Peyer's patch (tissue), 4 donors: ENCODE measurements at regions not wholly inside any gene's neighbourhood (a gene's known extent, or its start where the extent isn't known, plus 50 kb on each side); places are given as distances from the start of the nearest gene placed in this dataset.

Experiments used
- DNase-seq, 3 donors: peaks; one replicate each; pipeline ENCODE4 v3.0.0-alpha.2; 2017 to 2019
- H3K27ac ChIP-seq, 4 donors: fragments of 200-600 bp; sonication (generic); one replicate each; pipeline ENCODE4 v1.5.1; 2016 to 2019
- H3K27me3 ChIP-seq, 2 donors: fragments of 200-600 bp; sonication (generic); one replicate each; pipeline ENCODE4 v1.5.1; 2019
- H3K36me3 ChIP-seq, 3 donors: fragments of 200-600 bp; sonication (generic); one replicate each; pipeline ENCODE4 v1.5.1; 2016 to 2019
- H3K4me1 ChIP-seq, 4 donors: fragments of 200-600 bp; sonication (generic); one replicate each; pipeline ENCODE4 v1.5.1; 2016 to 2019
- H3K4me3 ChIP-seq, 4 donors: fragments of 200-600 bp; sonication (generic); 1 replicate in 3 of 4; 2 replicates in 1 of 4; pipeline ENCODE4 v1.5.1; 2016 to 2019; ENCODE audit warnings: mild to moderate bottlenecking in 1 of 4
- H3K9me3 ChIP-seq, 4 donors: fragments of 200-600 bp; sonication (generic); one replicate each; pipeline ENCODE4 v1.5.1; 2016 to 2019; ENCODE audit warnings: mild to moderate bottlenecking in 1 of 4
- CTCF ChIP-seq, 6 experiments: fragments of 450-650 bp in 4 of 6; fragments of 200-600 bp in 2 of 6; sonication (generic) in 1 of 6; IDR thresholded peaks; one replicate each; pipeline ENCODE4 v1.5.1; 2017 to 2019; ENCODE audit warnings: antibody characterized with exemption in 6 of 6, mild to moderate bottlenecking in 3 of 6, moderate library complexity in 1 of 6
- POLR2A ChIP-seq, 2 donors: fragments of 450-650 bp; IDR thresholded peaks; one replicate each; pipeline ENCODE4 v1.5.1; 2017; ENCODE audit warnings: antibody characterized with exemption in 2 of 2, mild to moderate bottlenecking in 2 of 2, moderate library complexity in 2 of 2

- no peaks in the 10 kb centered on the region for H3K4me1 ChIP-seq
- no peak for DNase-seq
Measured at GRCh38 chr15:53108319-53108718, 318.2 kb upstream of the ONECUT1 start.

GRCh38 chr15:53107855-53108254, 317.7 kb upstream of the ONECUT1 start:
- Histone ChIP-seq H3K9me3 (no peaks in the 10 kb centered on the region), H3K36me3 (no peaks in the 10 kb centered on the region), H3K4me3 (no peak overlapping the region), H3K27ac (no peak overlapping the region), H3K4me1 (no peaks in the 10 kb centered on the region), H3K27me3 (no peaks in the 10 kb centered on the region)
- no peak for TF ChIP-seq CTCF (IDR thresholded peaks at IDR 0.05)
- no peak for TF ChIP-seq POLR2A (IDR thresholded peaks at IDR 0.05)
- no peak for DNase-seq

More at GRCh38 chr15:53108319-53108718, 318.2 kb upstream of the ONECUT1 start:
- no peaks in the 10 kb centered on the region for H3K9me3 ChIP-seq
- no peaks in the 10 kb centered on the region for H3K27me3 ChIP-seq
- H3K4me3 ChIP-seq, result no peak overlapping the region
- no peaks in the 10 kb centered on the region for H3K36me3 ChIP-seq
- no peak for TF ChIP-seq POLR2A (IDR thresholded peaks at IDR 0.05)
- TF ChIP-seq CTCF (IDR thresholded peaks at IDR 0.05), result no peak
- no peak overlapping the region for H3K27ac ChIP-seq

- Histone ChIP-seq H3K9me3 (no peaks in the 10 kb centered on the region), H3K27ac (no peak overlapping the region), H3K4me3 (no peak overlapping the region), H3K36me3 (no peaks in the 10 kb centered on the region), H3K4me1 (no peaks in the 10 kb centered on the region), H3K27me3 (no peaks in the 10 kb centered on the region)
- DNase-seq, result no peak
- TF ChIP-seq POLR2A (IDR thresholded peaks at IDR 0.05) (no peak), CTCF (IDR thresholded peaks at IDR 0.05) (no peak)
Measured at GRCh38 chr15:53106505-53107286, 316.6 kb upstream of the ONECUT1 start.

- TF ChIP-seq POLR2A (IDR thresholded peaks at IDR 0.05) (no peak), CTCF (IDR thresholded peaks at IDR 0.05) (no peak)
- H3K27me3 ChIP-seq, result no peaks in the 10 kb centered on the region
- H3K4me1 ChIP-seq, result no peaks in the 10 kb centered on the region
- H3K4me3 ChIP-seq, result no peak overlapping the region
- no peaks in the 10 kb centered on the region for H3K9me3 ChIP-seq
- no peaks in the 10 kb centered on the region for H3K36me3 ChIP-seq
- no peak overlapping the region for H3K27ac ChIP-seq
- DNase-seq, result no peak
Measured at GRCh38 chr15:53102483-53102882, 312.3 kb upstream of the ONECUT1 start.

- H3K9me3 ChIP-seq, result no peaks in the 10 kb centered on the region
- no peak overlapping the region for H3K27ac ChIP-seq
- H3K27me3 ChIP-seq, result no peaks in the 10 kb centered on the region
- H3K4me3 ChIP-seq, result no peak overlapping the region
- no peaks in the 10 kb centered on the region for H3K36me3 ChIP-seq
- DNase-seq, result no peak
- no peak for TF ChIP-seq CTCF (IDR thresholded peaks at IDR 0.05)
- TF ChIP-seq POLR2A (IDR thresholded peaks at IDR 0.05), result no peak
- no peaks in the 10 kb centered on the region for H3K4me1 ChIP-seq
Measured at GRCh38 chr15:53080484-53080883, 290.3 kb upstream of the ONECUT1 start.
